ENCODE measurements at regions not wholly inside any gene's neighbourhood (a gene's known extent, or its start where the extent isn't known, plus 50 kb on each side); places are given as distances from the start of the nearest gene placed in this dataset.

DNA sequence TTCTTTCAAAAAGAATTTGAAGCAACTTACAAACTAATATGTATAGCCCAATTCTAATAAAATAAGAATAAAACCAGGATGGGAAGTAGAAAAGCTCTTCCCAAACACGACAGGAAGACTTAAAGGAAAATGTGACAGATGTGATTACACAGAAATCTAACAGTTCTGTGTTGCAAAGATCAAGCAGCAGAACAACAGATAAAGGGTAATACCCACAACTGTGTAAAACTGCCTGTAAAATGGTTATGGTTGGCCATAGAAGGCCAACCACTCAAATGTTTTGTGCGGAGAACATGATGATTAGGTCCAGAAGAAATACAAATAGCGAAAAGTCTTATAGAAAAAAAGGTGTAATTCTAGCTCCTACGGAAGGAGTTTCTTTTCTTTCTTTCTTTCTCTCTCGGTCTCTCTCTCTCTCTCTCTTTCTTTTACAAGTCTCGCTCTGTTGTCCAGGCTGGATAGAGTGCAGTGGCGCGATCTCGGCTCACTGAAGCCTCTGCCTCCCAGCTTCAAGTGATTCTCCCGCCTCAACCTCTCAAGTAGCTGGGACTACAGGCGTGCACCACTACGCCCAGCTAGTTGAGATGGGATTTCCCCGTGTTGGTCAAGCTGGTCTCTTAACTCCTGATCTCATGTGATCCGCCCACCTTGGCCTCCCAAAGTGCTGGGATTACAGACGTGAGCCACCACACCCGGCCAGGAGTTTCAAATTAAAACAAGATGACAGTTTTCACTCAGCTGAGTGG lies 128.5 kb downstream of the QRSL1 start (continued):
- peak in 1 of 2 experiments; percentile 51; a peak in 1 of 4 replicates for TF ChIP-seq TRIM24 (IDR thresholded peaks at IDR 0.05)
- TF ChIP-seq ZEB2 (IDR thresholded peaks at IDR 0.05) = no peak
- no peak for TF ChIP-seq LCOR (CRISPR knock-in tag; IDR thresholded peaks at IDR 0.05)
- no peak for TF ChIP-seq BDP1 (IDR thresholded peaks at IDR 0.05; ENCODE audit: insufficient read depth, insufficient read length)
- TF ChIP-seq, protein P1, sequence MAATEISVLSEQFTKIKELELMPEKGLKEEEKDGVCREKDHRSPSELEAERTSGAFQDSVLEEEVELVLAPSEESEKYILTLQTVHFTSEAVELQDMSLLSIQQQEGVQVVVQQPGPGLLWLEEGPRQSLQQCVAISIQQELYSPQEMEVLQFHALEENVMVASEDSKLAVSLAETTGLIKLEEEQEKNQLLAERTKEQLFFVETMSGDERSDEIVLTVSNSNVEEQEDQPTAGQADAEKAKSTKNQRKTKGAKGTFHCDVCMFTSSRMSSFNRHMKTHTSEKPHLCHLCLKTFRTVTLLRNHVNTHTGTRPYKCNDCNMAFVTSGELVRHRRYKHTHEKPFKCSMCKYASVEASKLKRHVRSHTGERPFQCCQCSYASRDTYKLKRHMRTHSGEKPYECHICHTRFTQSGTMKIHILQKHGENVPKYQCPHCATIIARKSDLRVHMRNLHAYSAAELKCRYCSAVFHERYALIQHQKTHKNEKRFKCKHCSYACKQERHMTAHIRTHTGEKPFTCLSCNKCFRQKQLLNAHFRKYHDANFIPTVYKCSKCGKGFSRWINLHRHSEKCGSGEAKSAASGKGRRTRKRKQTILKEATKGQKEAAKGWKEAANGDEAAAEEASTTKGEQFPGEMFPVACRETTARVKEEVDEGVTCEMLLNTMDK (IDR thresholded peaks at IDR 0.05; ENCODE audit: borderline replicate concordance, insufficient read depth, low read depth, low read length, poor library complexity, severe bottlenecking) = no peak
- no peak for TF ChIP-seq JUN (IDR thresholded peaks at IDR 0.05; ENCODE audit: borderline replicate concordance, low read depth, low read length)
- TF ChIP-seq JUN (CRISPR knock-in tag; IDR thresholded peaks at IDR 0.05; ENCODE audit: borderline replicate concordance) = no peak
- no peak for TF ChIP-seq ZNF134 (CRISPR knock-in tag; conservative IDR thresholded peaks at IDR 0.05)
- no peak for TF ChIP-seq CBFA2T2 (conservative IDR thresholded peaks at IDR 0.05)
- TF ChIP-seq NONO (IDR thresholded peaks at IDR 0.05; ENCODE audit: low read depth in 2 of 2, low read length in 1 of 2) = no peak
- TF ChIP-seq CTBP1 (IDR thresholded peaks at IDR 0.05; ENCODE audit: borderline replicate concordance) = no peak
- TF ChIP-seq EGR1 (conservative IDR thresholded peaks at IDR 0.05) = 0 out of 2 replicates have a peak, but pooled peaks have one; percentile 25
- peak; percentile 30; the same call in 1 of the 2 replicates for TF ChIP-seq TAL1 (IDR thresholded peaks at IDR 0.05)
- TF ChIP-seq ZNF436 (CRISPR knock-in tag; IDR thresholded peaks at IDR 0.05) = no peak
- TF ChIP-seq, protein P2, sequence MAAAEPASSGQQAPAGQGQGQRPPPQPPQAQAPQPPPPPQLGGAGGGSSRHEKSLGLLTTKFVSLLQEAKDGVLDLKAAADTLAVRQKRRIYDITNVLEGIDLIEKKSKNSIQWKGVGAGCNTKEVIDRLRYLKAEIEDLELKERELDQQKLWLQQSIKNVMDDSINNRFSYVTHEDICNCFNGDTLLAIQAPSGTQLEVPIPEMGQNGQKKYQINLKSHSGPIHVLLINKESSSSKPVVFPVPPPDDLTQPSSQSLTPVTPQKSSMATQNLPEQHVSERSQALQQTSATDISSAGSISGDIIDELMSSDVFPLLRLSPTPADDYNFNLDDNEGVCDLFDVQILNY (CRISPR knock-in tag; IDR thresholded peaks at IDR 0.05) = no peak
- no peak for TF ChIP-seq SP1 (CRISPR knock-in tag; IDR thresholded peaks at IDR 0.05)
- no peak for TF ChIP-seq CXXC5 (CRISPR knock-in tag; IDR thresholded peaks at IDR 0.05)
- TF ChIP-seq RFX1 (IDR thresholded peaks at IDR 0.05) = no peak
- TF ChIP-seq EP400 (IDR thresholded peaks at IDR 0.05) = no peak
- no peak for TF ChIP-seq CBX1 (IDR thresholded peaks at IDR 0.05; ENCODE audit: low read depth)
- peak; percentile 47; the same call in 1 of the 2 replicates for TF ChIP-seq EP300 (IDR thresholded peaks at IDR 0.05; ENCODE audit: low read length)

Measured in K562 (cell line).